GM12891 (cell line): ENCODE measurements at regions not wholly inside any gene's neighbourhood (a gene's known extent, or its start where the extent isn't known, plus 50 kb on each side); places are given as distances from the start of the nearest gene placed in this dataset.
"Not testable (repeated sequence)": the region's sequence is repeated elsewhere in the genome, so short reads cannot be mapped to it uniquely, and the experiment has no call there.

Source experiments
- DNase-seq: peaks from one replicate; pipeline ENCODE4 v3.0.0; 2011; ENCODE audit warnings: low spot score; ENCODE audit not compliant: insufficient read length
- FAIRE-seq: peaks from 2 replicates; lab custom pipeline; 2011; peaks lifted over from hg19 to GRCh38; lab: Jason Lieb, UNC
- PAX5 ChIP-seq: IDR thresholded peaks from 2 replicates; pipeline ENCODE4 v1.6.1; 2011; ENCODE audit warnings: low read length, moderate library complexity, mild to moderate bottlenecking; ENCODE audit not compliant: insufficient read depth, severe bottlenecking
- POLR2A ChIP-seq: IDR thresholded peaks from 2 replicates; pipeline ENCODE4 v1.6.1; 2011; ENCODE audit warnings: low read depth, low read length, control low read depth
- POLR2AphosphoS5 ChIP-seq: IDR thresholded peaks from 2 replicates; pipeline ENCODE4 v1.6.1; 2011; ENCODE audit warnings: low read depth, low read length, control low read depth
- POU2F2 ChIP-seq: IDR thresholded peaks from 2 replicates; pipeline ENCODE4 v1.6.1; 2011; ENCODE audit warnings: low read depth, mild to moderate bottlenecking, control low read depth, low read length, moderate library complexity
- SPI1 ChIP-seq: IDR thresholded peaks from 2 replicates; pipeline ENCODE4 v1.6.1; 2011; ENCODE audit warnings: low read depth, low read length, control low read depth
- TAF1 ChIP-seq: IDR thresholded peaks from 2 replicates; pipeline ENCODE4 v1.6.1; 2011; ENCODE audit warnings: low read depth, low read length, control low read depth

DNA sequence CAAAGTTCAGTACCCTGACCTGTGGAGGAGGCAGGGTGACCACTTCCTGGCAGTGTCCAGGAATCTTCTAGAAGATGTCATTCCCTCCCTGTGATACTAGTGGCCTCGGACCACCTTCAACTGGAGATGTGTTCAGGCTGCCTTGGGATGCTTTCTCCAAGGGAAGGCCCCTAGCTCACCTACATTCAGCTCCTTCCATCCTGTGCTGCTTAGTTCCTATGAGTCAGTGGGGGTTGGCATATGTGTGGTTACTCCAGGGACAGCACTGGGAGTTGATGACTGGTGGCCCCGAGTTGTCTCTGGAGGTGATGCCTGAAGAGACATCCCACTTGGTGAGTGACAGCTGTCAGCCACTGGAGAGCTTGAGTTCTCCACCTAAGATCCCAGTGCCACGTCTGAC lies 81.8 kb upstream of the OR9Q1 start:
- no peak for TF ChIP-seq SPI1
- TF ChIP-seq TAF1, result no peak
- no peak for TF ChIP-seq POU2F2
- TF ChIP-seq POLR2AphosphoS5, result no peak
- no peak for TF ChIP-seq POLR2A
- TF ChIP-seq PAX5, result no peak
- DNase-seq (no peak), FAIRE-seq (no peak)

DNA sequence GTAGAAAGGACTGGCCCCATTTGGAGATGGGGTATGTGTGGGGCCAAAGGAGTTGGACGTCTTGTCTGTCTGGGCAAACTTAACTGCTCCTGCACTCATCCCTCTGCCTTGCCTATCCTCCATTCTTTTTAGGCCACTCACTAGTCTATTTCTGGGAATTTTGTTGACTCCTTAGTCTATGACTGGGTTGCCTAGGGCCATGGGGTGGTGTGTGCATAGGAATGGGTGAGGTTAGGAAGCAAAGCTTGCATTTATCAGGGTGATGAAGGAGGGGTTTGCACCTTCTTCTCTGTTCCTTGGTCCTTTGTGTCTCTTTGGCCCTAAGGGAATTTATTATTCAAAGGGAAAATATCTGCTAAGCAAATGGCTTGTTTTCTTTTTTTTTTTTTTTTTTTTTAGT lies 80.9 kb upstream of the OR9Q1 start:
- TF ChIP-seq POLR2A, result no peak
- TF ChIP-seq SPI1, result no peak
- no peak for TF ChIP-seq POU2F2
- FAIRE-seq, result no peak
- no peak for DNase-seq

DNA sequence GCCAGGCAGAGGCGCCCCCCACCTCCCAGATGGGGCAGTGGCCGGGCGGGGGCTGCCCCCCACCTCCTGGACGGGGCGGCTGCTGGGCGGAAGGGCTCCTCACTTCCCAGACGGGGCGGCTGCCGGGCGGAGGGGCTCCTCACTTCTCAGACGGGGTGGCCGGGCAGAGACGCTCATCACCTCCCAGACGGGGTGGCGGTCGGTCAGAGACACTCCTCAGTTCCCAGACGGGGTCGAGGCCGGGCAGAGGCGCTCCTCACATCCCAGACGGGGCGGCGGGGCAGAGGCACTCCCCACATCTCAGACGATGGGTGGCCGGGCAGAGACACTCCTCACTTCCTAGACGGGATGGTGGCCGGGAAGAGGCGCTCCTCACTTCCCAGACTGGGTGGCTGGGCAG lies 79.9 kb upstream of the OR9Q1 start:
- DNase-seq, FAIRE-seq: not testable (repeated sequence)

DNA sequence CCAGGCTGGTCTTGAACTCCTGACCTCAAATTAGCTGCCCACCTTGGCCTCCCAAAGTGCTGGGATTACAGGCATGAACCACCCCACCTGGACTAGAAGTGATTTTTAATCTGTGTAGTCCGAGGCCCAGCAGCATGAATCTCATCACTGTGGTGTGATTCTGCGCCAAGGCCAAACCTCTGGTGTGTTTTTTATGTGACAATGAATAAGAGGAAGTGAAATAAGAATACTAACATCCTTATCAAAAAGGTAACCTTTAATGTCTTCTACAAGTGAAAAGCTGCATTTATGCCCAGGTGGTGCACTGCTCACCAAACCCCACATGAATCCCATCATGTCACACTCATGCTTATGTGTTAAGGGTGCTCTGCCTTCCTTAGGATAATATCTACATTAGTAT lies 77.1 kb upstream of the OR9Q1 start:
- DNase-seq (no peak), FAIRE-seq (no peak)

DNA sequence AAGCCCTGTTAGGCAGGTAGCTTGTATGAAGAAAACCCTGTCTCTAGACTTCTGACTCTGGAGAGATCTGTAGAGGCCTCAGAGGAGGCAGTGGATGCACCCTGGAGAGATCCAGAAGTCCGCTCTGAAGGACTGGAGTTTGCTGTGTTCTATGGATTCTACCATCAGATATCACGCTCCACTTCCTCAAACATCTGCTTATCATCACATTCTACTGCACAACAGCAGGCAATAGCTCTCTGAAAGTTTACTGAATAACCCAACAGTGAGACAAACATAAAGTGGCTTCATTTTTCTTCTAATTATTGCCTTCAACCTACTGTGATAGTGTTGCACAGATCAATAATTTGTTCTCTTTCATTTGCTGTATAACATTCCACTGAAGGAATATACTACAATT lies 59.0 kb upstream of the OR9Q1 start:
- DNase-seq, result no peak
- no peak for FAIRE-seq
- TF ChIP-seq TAF1 (no peak), POLR2AphosphoS5 (no peak), POLR2A (no peak), PAX5 (no peak), POU2F2 (no peak), SPI1 (no peak)

More for the DNA sequence above, 77.1 kb upstream of the OR9Q1 start:
- TF ChIP-seq SPI1, result peak; percentile 80
- no peak for TF ChIP-seq TAF1

DNA sequence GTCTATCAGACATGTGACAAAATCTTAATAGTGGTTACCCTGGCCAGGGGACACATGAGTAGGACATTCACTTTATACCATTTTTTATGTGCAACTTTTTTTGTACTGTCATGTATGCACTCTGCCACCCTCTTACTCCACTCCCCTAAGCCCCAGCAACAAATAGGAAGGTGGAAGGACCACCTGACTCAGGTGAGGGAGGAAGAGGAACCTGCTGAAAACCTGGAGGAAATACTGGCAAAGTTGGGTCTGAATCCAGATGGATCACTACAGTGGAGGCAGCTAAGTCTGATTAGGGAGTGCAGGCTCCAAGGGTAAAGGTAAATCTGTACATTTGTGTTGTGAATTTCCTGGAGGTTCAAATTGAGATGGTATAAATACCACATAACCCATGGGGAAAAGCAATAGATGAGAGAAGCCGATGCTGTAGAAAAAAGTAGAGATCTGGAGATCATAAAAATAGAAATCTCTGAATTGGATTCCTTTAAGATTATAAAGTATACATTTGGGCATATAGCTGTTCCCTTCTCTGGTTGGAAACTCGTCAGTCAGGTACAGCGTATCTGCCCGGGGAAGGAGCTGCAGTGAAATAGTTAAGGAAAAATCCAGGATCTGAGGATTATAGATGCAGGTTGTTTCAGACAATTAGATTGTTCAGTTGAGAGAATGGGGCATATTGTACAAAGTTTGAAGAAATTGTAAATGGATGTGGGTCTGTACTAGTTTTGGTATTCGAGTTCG lies 52.2 kb upstream of the OR9Q1 start:
- FAIRE-seq (no peak), DNase-seq (no peak)
- TF ChIP-seq TAF1 (no peak), POLR2AphosphoS5 (no peak), SPI1 (no peak), PAX5 (no peak), POLR2A (no peak), POU2F2 (no peak)

DNA sequence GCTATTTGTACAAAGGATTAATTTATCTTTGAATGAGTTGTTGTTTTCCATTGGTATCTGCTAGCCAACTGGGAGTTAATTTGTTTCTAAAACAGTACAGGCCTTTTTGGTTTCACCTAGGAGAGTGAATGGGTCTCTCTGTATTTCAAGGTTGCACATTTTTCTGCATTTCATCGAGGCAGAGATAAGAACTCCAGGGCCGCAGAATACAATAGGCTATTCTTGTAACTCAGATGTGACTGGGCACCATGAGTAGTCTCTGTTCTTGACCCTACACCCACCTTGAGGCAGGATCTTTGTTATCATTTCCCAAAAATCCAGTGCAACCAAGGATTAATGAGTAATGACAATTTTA lies 51.7 kb upstream of the OR9Q1 start:
- FAIRE-seq (no peak), DNase-seq (no peak)
- TF ChIP-seq POLR2AphosphoS5, result no peak
- TF ChIP-seq POU2F2, result no peak
- TF ChIP-seq PAX5, result no peak
- no peak for TF ChIP-seq TAF1
- TF ChIP-seq POLR2A, result no peak
- no peak for TF ChIP-seq SPI1
